Stimulated activated CD8-positive, alpha-beta memory T cell treated with anti-CD3 and anti-CD28 coated beads, Interleukin-7, amount 100 ng/mL, for 48 hours (primary cell): ENCODE measurements at regions not wholly inside any gene's neighbourhood (a gene's known extent, or its start where the extent isn't known, plus 50 kb on each side); places are given as distances from the start of the nearest gene placed in this dataset.

Experiments
- DNase-seq, 2 donors: peaks; one replicate each; pipeline ENCODE4 v3.0.0-alpha.2; 2020; ENCODE audit warnings: low read depth in 1 of 2; ENCODE audit errors: extremely low read depth in 1 of 2

GRCh38 chr20:39853636-39854035 is 835.4 kb downstream of the MAFB start:
- DNase-seq = no peak

GRCh38 chr20:39853050-39853449 is 836.0 kb downstream of the MAFB start:
- DNase-seq = no peak

- no peak for DNase-seq
Measured at GRCh38 chr20:39851459-39851858, 837.6 kb downstream of the MAFB start.

- no peak for DNase-seq
Measured at GRCh38 chr20:39850821-39851330, 838.2 kb downstream of the MAFB start.

- DNase-seq = no peak
Measured at GRCh38 chr20:39850246-39850645, 838.8 kb downstream of the MAFB start.

GRCh38 chr20:39849664-39850063 is 839.4 kb downstream of the MAFB start:
- no peak for DNase-seq

- no peak for DNase-seq
Measured at GRCh38 chr20:39849171-39849570, 839.9 kb downstream of the MAFB start.

GRCh38 chr20:39839399-39840119 is 849.5 kb downstream of the MAFB start:
- DNase-seq = no peak

GRCh38 chr20:39837561-39837960 is 851.5 kb downstream of the MAFB start:
- DNase-seq = no peak

- DNase-seq = no peak
Measured at GRCh38 chr20:39835130-39835842, 853.8 kb downstream of the MAFB start.

- DNase-seq = no peak
Measured at GRCh38 chr20:39830903-39831302, 858.1 kb downstream of the MAFB start.

GRCh38 chr20:39829661-39830060 is 859.4 kb downstream of the MAFB start:
- no peak for DNase-seq

- DNase-seq = no peak
Measured at GRCh38 chr20:39829256-39829655, 859.8 kb downstream of the MAFB start.

GRCh38 chr20:39825950-39826349 is 863.1 kb downstream of the MAFB start:
- no peak for DNase-seq

GRCh38 chr20:39825524-39825923 is 863.4 kb downstream of the DHX35 start:
- DNase-seq = no peak

- DNase-seq = no peak
Measured at GRCh38 chr20:39823224-39823623, 861.1 kb downstream of the DHX35 start.

- DNase-seq = no peak
Measured at GRCh38 chr20:39822667-39823066, 860.5 kb downstream of the DHX35 start.

GRCh38 chr20:39813190-39813829 is 851.2 kb downstream of the DHX35 start:
- DNase-seq = no peak

- no peak for DNase-seq
Measured at GRCh38 chr20:39812116-39812515, 850.0 kb downstream of the DHX35 start.

GRCh38 chr20:39810309-39810708 is 848.2 kb downstream of the DHX35 start:
- DNase-seq = no peak

GRCh38 chr20:39808613-39809012 is 846.5 kb downstream of the DHX35 start:
- DNase-seq = no peak

GRCh38 chr20:39800548-39800947 is 838.4 kb downstream of the DHX35 start:
- DNase-seq = no peak
